CD14-positive monocyte (primary cell): ENCODE measurements at regions not wholly inside any gene's neighbourhood (a gene's known extent, or its start where the extent isn't known, plus 50 kb on each side); places are given as distances from the start of the nearest gene placed in this dataset.
A peak's percentile ranks its signal among the peaks of the same experiment; 100 is the strongest.
"Not testable (repeated sequence)": the region's sequence is repeated elsewhere in the genome, so short reads cannot be mapped to it uniquely, and the experiment has no call there.

Source experiments
- DNase-seq, 3 donors: peaks; one replicate each; pipeline ENCODE4 v3.0.0-alpha.2; 2011 to 2022
- H2AFZ ChIP-seq: 2 replicates; pipeline ENCODE4 v1.6.0; 2012; ENCODE audit warnings: mild to moderate bottlenecking, low read depth, low read length, inconsistent platforms; ENCODE audit not compliant: insufficient read depth, poor library complexity, severe bottlenecking
- H3K27ac ChIP-seq, 2 donors: 1 replicate in 1 of 2; 2 replicates in 1 of 2; pipeline ENCODE4 v1.5.1; 2012 to 2013; ENCODE audit warnings: low read length in 2 of 2, control low read depth in 1 of 2, inconsistent platforms in 1 of 2, low read depth in 1 of 2, mild to moderate bottlenecking in 1 of 2
- H3K27me3 ChIP-seq, 2 donors: one replicate each; pipeline versions ENCODE4 v1.6.0 to v1.6.1; 2011 to 2013; ENCODE audit warnings: low read length in 2 of 2; ENCODE audit not compliant: control insufficient read depth in 2 of 2, insufficient read depth in 2 of 2
- H3K36me3 ChIP-seq, 2 donors: replicated peaks in 1 of 2; 1 replicate in 1 of 2; 2 replicates in 1 of 2; pipeline versions ENCODE4 v1.5.1 to v1.6.1; 2012 to 2013; ENCODE audit warnings: low read length in 2 of 2, control low read depth in 1 of 2, inconsistent platforms in 1 of 2, mild to moderate bottlenecking in 1 of 2; ENCODE audit not compliant: insufficient read depth in 2 of 2, control insufficient read depth in 1 of 2
- H3K4me1 ChIP-seq, 2 donors: 1 replicate in 1 of 2; 2 replicates in 1 of 2; pipeline versions ENCODE4 v1.5.1 to v1.6.1; 2012 to 2013; ENCODE audit warnings: low read length in 2 of 2, control low read depth in 1 of 2, inconsistent platforms in 1 of 2, mild to moderate bottlenecking in 1 of 2, moderate library complexity in 1 of 2; ENCODE audit not compliant: insufficient read depth in 2 of 2, control insufficient read depth in 1 of 2
- H3K4me2 ChIP-seq: replicated peaks from 2 replicates; pipeline ENCODE3; 2012; ENCODE audit warnings: low read length, moderate library complexity, mild to moderate bottlenecking; ENCODE audit not compliant: poor library complexity, severe bottlenecking; ENCODE audit errors: extremely low read depth
- H3K4me3 ChIP-seq, 3 experiments: fragments of 200-600 bp in 1 of 3; sonication (generic) in 1 of 3; replicated peaks in 1 of 3; 1 replicate in 2 of 3; 2 replicates in 1 of 3; pipeline ENCODE4 v1.5.1; 2011 to 2013; ENCODE audit warnings: low read length in 3 of 3, mild to moderate bottlenecking in 3 of 3, control low read depth in 2 of 3, low read depth in 2 of 3, inconsistent platforms in 1 of 3, moderate library complexity in 1 of 3
- H3K79me2 ChIP-seq: 2 replicates; pipeline ENCODE4 v1.6.0; 2012; ENCODE audit warnings: mild to moderate bottlenecking, control low read depth, inconsistent platforms, low read length, moderate library complexity; ENCODE audit not compliant: insufficient read depth
- H3K9ac ChIP-seq: 2 replicates; pipeline ENCODE4 v1.6.0; 2017; ENCODE audit warnings: low read length, mild to moderate bottlenecking; ENCODE audit not compliant: insufficient read depth, poor library complexity, severe bottlenecking
- H3K9me3 ChIP-seq, 2 donors: replicated peaks in 1 of 2; 1 replicate in 1 of 2; 2 replicates in 1 of 2; pipeline versions ENCODE4 v1.5.1 to v1.6.1; 2012 to 2013; ENCODE audit warnings: low read length in 2 of 2, control low read depth in 1 of 2; ENCODE audit not compliant: control insufficient read depth in 1 of 2, insufficient read depth in 1 of 2
- H4K20me1 ChIP-seq: 2 replicates; pipeline ENCODE4 v1.6.0; 2012; ENCODE audit warnings: mild to moderate bottlenecking, low read length, control low read depth, moderate library complexity; ENCODE audit not compliant: insufficient read depth
- H3K27ac Mint-ChIP-seq, 7 donors: one replicate each; pipeline ENCODE4 v1.8.0; 2020; ENCODE audit warnings: mild to moderate bottlenecking in 7 of 7, mixed read lengths in 7 of 7, moderate library complexity in 6 of 7, inconsistent platforms in 2 of 7
- H3K27me3 Mint-ChIP-seq, 3 donors: one replicate each; pipeline ENCODE4 v1.8.0; 2021 to 2022; ENCODE audit warnings: low read depth in 3 of 3, mild to moderate bottlenecking in 3 of 3, mixed read lengths in 3 of 3, moderate library complexity in 3 of 3, inconsistent platforms in 1 of 3
- H3K36me3 Mint-ChIP-seq, 2 donors: one replicate each; pipeline ENCODE4 v1.8.0; 2020; ENCODE audit warnings: mixed read lengths in 2 of 2, inconsistent platforms in 1 of 2, mild to moderate bottlenecking in 1 of 2
- H3K4me1 Mint-ChIP-seq: one replicate; pipeline ENCODE4 v1.8.0; 2020; ENCODE audit warnings: mild to moderate bottlenecking, mixed read lengths
- H3K4me3 Mint-ChIP-seq, 2 donors: one replicate each; pipeline ENCODE4 v1.8.0; 2020; ENCODE audit warnings: mild to moderate bottlenecking in 2 of 2, mixed read lengths in 2 of 2, moderate library complexity in 1 of 2
- H3K9me3 Mint-ChIP-seq, 7 donors: one replicate each; pipeline ENCODE4 v1.8.0; 2020 to 2022; ENCODE audit warnings: mixed read lengths in 7 of 7, mild to moderate bottlenecking in 6 of 7, moderate library complexity in 6 of 7, inconsistent platforms in 2 of 7
- WGBS: methylation state at CpG from one replicate; pipeline ENCODE4 v1.1.5; 2013; ENCODE audit warnings: missing lambda C conversion rate; ENCODE audit not compliant: insufficient coverage; 5-methylcytosine and 5-hydroxymethylcytosine counted together
- intact Hi-C, 2 donors: fragments of 100-400 bp; cut with micrococcal nuclease; formaldehyde crosslinking; loops; one replicate each; pipeline versions ENCODE4 v1.15.0 to v1.15.1; 2023
- TF ChIP-seq, protein P1 (sequence below): fragments of 200-600 bp; IDR thresholded peaks from one replicate; pipeline ENCODE4 v1.8.0; 2022; ENCODE audit warnings: antibody characterized with exemption, mild to moderate bottlenecking

GRCh38 chr7:25603427-25603740 is 375.1 kb upstream of the NPVF start:
- no CpG with 5 or more reads among the region's 9 CpGs for WGBS
- H3K4me1 Mint-ChIP-seq, DNase-seq, H3K9ac ChIP-seq, H3K9me3 Mint-ChIP-seq, H3K4me1 ChIP-seq, intact Hi-C loops, H4K20me1 ChIP-seq, H3K27ac Mint-ChIP-seq, H3K9me3 ChIP-seq, H3K36me3 ChIP-seq, H3K4me3 ChIP-seq, H3K79me2 ChIP-seq, H3K27me3 ChIP-seq, H3K36me3 Mint-ChIP-seq, H3K4me2 ChIP-seq, H3K27ac ChIP-seq, H2AFZ ChIP-seq: not testable (repeated sequence)
- Mint-ChIP-seq H3K27me3 (peaks cover 14 to 15% (median 14%) of the 10 kb centered on the region in 3 donors), H3K4me3 (peak overlapping the region; percentile 31 to 75)

- no peaks in the 10 kb centered on the region for H3K27me3 Mint-ChIP-seq
- H3K27ac Mint-ChIP-seq: no peak overlapping the region
- Histone ChIP-seq H3K9me3 (peaks cover 0 to 5% of the 10 kb centered on the region in 2 donors), H3K4me1 (peaks cover 10 to 16% of the 10 kb centered on the region in 2 donors), H3K4me3 (no peak overlapping the region), H3K4me2 (no peak overlapping the region), H3K27me3 (no peaks in the 10 kb centered on the region), H3K9ac (no peak overlapping the region), H4K20me1 (no peaks in the 10 kb centered on the region), H3K36me3 (no peaks in the 10 kb centered on the region), H2AFZ (no peak overlapping the region), H3K27ac (no peak overlapping the region), H3K79me2 (no peaks in the 10 kb centered on the region)
- peaks cover 0 to 10% (median 4%) of the 10 kb centered on the region in 7 donors for H3K9me3 Mint-ChIP-seq
- H3K36me3 Mint-ChIP-seq: no peaks in the 10 kb centered on the region
- TF ChIP-seq, protein P1, sequence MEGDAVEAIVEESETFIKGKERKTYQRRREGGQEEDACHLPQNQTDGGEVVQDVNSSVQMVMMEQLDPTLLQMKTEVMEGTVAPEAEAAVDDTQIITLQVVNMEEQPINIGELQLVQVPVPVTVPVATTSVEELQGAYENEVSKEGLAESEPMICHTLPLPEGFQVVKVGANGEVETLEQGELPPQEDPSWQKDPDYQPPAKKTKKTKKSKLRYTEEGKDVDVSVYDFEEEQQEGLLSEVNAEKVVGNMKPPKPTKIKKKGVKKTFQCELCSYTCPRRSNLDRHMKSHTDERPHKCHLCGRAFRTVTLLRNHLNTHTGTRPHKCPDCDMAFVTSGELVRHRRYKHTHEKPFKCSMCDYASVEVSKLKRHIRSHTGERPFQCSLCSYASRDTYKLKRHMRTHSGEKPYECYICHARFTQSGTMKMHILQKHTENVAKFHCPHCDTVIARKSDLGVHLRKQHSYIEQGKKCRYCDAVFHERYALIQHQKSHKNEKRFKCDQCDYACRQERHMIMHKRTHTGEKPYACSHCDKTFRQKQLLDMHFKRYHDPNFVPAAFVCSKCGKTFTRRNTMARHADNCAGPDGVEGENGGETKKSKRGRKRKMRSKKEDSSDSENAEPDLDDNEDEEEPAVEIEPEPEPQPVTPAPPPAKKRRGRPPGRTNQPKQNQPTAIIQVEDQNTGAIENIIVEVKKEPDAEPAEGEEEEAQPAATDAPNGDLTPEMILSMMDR: no peak
- WGBS: no CpG with 5 or more reads among the region's 4 CpGs
- H3K4me3 Mint-ChIP-seq: no peak overlapping the region
- H3K4me1 Mint-ChIP-seq: peaks cover 20% of the 10 kb centered on the region
- no peak for DNase-seq
- intact Hi-C loops: no loop called here
Observed at GRCh38 chr7:25611196-25611595, 382.9 kb upstream of the NPVF start.
